GM06990 (cell line): ENCODE measurements at regions not wholly inside any gene's neighbourhood (a gene's known extent, or its start where the extent isn't known, plus 50 kb on each side); places are given as distances from the start of the nearest gene placed in this dataset.

Experiments used
- DNase-seq: peaks from one replicate; pipeline ENCODE4 v3.0.0-alpha.2; 2011; ENCODE audit not compliant: insufficient read length; ENCODE audit errors: extremely low read depth
- H3K27me3 ChIP-seq: replicated peaks from 2 replicates; pipeline ENCODE4 v1.6.0; 2011; ENCODE audit warnings: low read length; ENCODE audit not compliant: control insufficient read depth, insufficient read depth
- H3K36me3 ChIP-seq: 2 replicates; pipeline ENCODE4 v1.5.1; 2011; ENCODE audit warnings: low read length; ENCODE audit not compliant: control insufficient read depth, insufficient read depth
- H3K4me3 ChIP-seq: replicated peaks from 2 replicates; pipeline ENCODE4 v1.5.1; 2011; ENCODE audit warnings: low read depth, mild to moderate bottlenecking, control low read depth, low read length
- CTCF ChIP-seq: IDR thresholded peaks from 2 replicates; pipeline ENCODE4 v1.5.1; 2011; ENCODE audit warnings: low read length, control low read depth, mild to moderate bottlenecking, inconsistent platforms; ENCODE audit not compliant: insufficient read depth, poor library complexity, severe bottlenecking

GRCh38 chr5:128667751-128668150 is 129.7 kb upstream of the FBN2 start:
- H3K4me3 ChIP-seq: no peak overlapping the region
- no peak for TF ChIP-seq CTCF
- DNase-seq: no peak
- no peaks in the 10 kb centered on the region for H3K27me3 ChIP-seq
- no peaks in the 10 kb centered on the region for H3K36me3 ChIP-seq

GRCh38 chr5:128668921-128669320 is 130.9 kb upstream of the FBN2 start:
- DNase-seq: no peak
- Histone ChIP-seq H3K4me3 (no peak overlapping the region), H3K27me3 (no peaks in the 10 kb centered on the region), H3K36me3 (no peaks in the 10 kb centered on the region)
- TF ChIP-seq CTCF: no peak

GRCh38 chr5:128669803-128670202 is 131.8 kb upstream of the FBN2 start:
- Histone ChIP-seq H3K36me3 (no peaks in the 10 kb centered on the region), H3K4me3 (no peak overlapping the region), H3K27me3 (no peaks in the 10 kb centered on the region)
- no peak for DNase-seq
- no peak for TF ChIP-seq CTCF

DNA sequence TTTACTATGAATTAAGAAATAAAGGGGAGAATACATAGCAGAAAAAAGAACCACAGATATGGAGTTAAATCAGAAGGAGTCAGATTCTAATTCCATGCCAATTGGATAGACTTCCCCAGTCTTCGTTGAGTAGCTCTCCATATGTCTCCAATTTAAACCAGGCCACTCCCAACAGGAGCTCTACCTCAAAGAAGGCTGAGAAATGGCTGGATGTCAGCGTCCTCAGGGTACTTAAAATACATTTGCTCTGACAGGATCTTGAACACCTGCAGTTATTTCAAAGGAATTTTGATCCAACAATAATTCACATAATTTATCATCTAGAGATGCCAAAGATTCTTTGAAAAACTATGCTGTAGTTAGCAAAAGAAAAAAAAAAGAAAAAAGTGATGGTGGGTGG is 133.9 kb upstream of the FBN2 start:
- no peak overlapping the region for H3K4me3 ChIP-seq
- no peaks in the 10 kb centered on the region for H3K27me3 ChIP-seq
- no peaks in the 10 kb centered on the region for H3K36me3 ChIP-seq
- no peak for TF ChIP-seq CTCF
- DNase-seq: no peak

GRCh38 chr5:128673000-128673399 is 135.0 kb upstream of the FBN2 start:
- Histone ChIP-seq H3K4me3 (no peak overlapping the region), H3K36me3 (no peaks in the 10 kb centered on the region), H3K27me3 (no peaks in the 10 kb centered on the region)
- TF ChIP-seq CTCF: no peak
- DNase-seq: no peak

GRCh38 chr5:128673411-128673957 is 135.4 kb upstream of the FBN2 start:
- no peak overlapping the region for H3K4me3 ChIP-seq
- no peaks in the 10 kb centered on the region for H3K36me3 ChIP-seq
- DNase-seq: no peak
- H3K27me3 ChIP-seq: no peaks in the 10 kb centered on the region
- TF ChIP-seq CTCF: no peak
